Skeletal muscle tissue (tissue), 3 donors: ENCODE measurements at regions not wholly inside any gene's neighbourhood (a gene's known extent, or its start where the extent isn't known, plus 50 kb on each side); places are given as distances from the start of the nearest gene placed in this dataset.

Experiments used
- H3K27ac ChIP-seq: one replicate; pipeline ENCODE4 v1.7.0; 2013; ENCODE audit warnings: mild to moderate bottlenecking, low read depth, low read length, inconsistent platforms
- H3K27me3 ChIP-seq, 3 donors: one replicate each; pipeline ENCODE4 v1.7.0; 2013; ENCODE audit warnings: low read length in 3 of 3; ENCODE audit not compliant: control insufficient read depth in 3 of 3, insufficient read depth in 3 of 3
- H3K36me3 ChIP-seq, 3 donors: one replicate each; pipeline ENCODE4 v1.7.0; 2013; ENCODE audit warnings: low read length in 3 of 3; ENCODE audit not compliant: control insufficient read depth in 3 of 3, insufficient read depth in 3 of 3
- H3K4me1 ChIP-seq, 3 donors: one replicate each; pipeline ENCODE4 v1.7.0; 2013; ENCODE audit warnings: low read length in 3 of 3, mild to moderate bottlenecking in 3 of 3; ENCODE audit not compliant: control insufficient read depth in 3 of 3, insufficient read depth in 3 of 3
- H3K4me3 ChIP-seq, 3 donors: one replicate each; pipeline ENCODE4 v1.7.0; 2013; ENCODE audit warnings: low read length in 3 of 3
- H3K9ac ChIP-seq, 3 donors: one replicate each; pipeline ENCODE4 v1.7.0; 2013; ENCODE audit warnings: low read length in 3 of 3, mild to moderate bottlenecking in 3 of 3, moderate library complexity in 2 of 3, low read depth in 1 of 3
- H3K9me3 ChIP-seq, 3 donors: one replicate each; pipeline ENCODE4 v1.7.0; 2013; ENCODE audit warnings: low read length in 3 of 3; ENCODE audit not compliant: control insufficient read depth in 3 of 3
- donor health status: Osteomylitis.

GRCh38 chr20:58147628-58148370 is 80.7 kb downstream of the ANKRD60 start:
- Histone ChIP-seq H3K4me3 (no peak overlapping the region), H3K36me3 (no peaks in the 10 kb centered on the region), H3K27me3 (peaks cover 19 to 31% (median 29%) of the 10 kb centered on the region in 3 donors), H3K27ac (no peak overlapping the region), H3K9ac (no peak overlapping the region), H3K9me3 (no peaks in the 10 kb centered on the region), H3K4me1 (peaks cover 0 to 4% (median 0%) of the 10 kb centered on the region in 3 donors)

GRCh38 chr20:58146746-58147140 is 81.7 kb downstream of the ANKRD60 start:
- H3K36me3 ChIP-seq, result no peaks in the 10 kb centered on the region
- H3K9ac ChIP-seq, result no peak overlapping the region
- H3K27ac ChIP-seq, result no peak overlapping the region
- H3K27me3 ChIP-seq, result peaks cover 19 to 31% (median 27%) of the 10 kb centered on the region in 3 donors
- H3K9me3 ChIP-seq, result no peaks in the 10 kb centered on the region
- no peak overlapping the region for H3K4me3 ChIP-seq
- peaks cover 0 to 4% (median 0%) of the 10 kb centered on the region in 3 donors for H3K4me1 ChIP-seq

- Histone ChIP-seq H3K4me3 (no peak overlapping the region), H3K4me1 (peaks cover 0 to 4% (median 0%) of the 10 kb centered on the region in 3 donors), H3K27ac (no peak overlapping the region), H3K9me3 (no peaks in the 10 kb centered on the region), H3K9ac (no peak overlapping the region), H3K36me3 (no peaks in the 10 kb centered on the region), H3K27me3 (peaks cover 19 to 31% (median 27%) of the 10 kb centered on the region in 3 donors)
These were observed 82.2 kb downstream of the ANKRD60 start for GRCh38 chr20:58146081-58146745.

- peaks cover 13 to 24% (median 22%) of the 10 kb centered on the region in 3 donors for H3K27me3 ChIP-seq
These were observed 82.9 kb downstream of the ANKRD60 start for GRCh38 chr20:58145506-58146080.

GRCh38 chr20:58144096-58144495 is 84.4 kb downstream of the ANKRD60 start:
- no peak overlapping the region for H3K9ac ChIP-seq
- no peak overlapping the region for H3K27ac ChIP-seq
- no peaks in the 10 kb centered on the region for H3K36me3 ChIP-seq
- peaks cover 0 to 4% (median 0%) of the 10 kb centered on the region in 3 donors for H3K4me1 ChIP-seq
- peaks cover 10 to 15% (median 14%) of the 10 kb centered on the region in 3 donors for H3K27me3 ChIP-seq
- no peak overlapping the region for H3K4me3 ChIP-seq
- no peaks in the 10 kb centered on the region for H3K9me3 ChIP-seq

More at GRCh38 chr20:58145506-58146080, 82.9 kb downstream of the ANKRD60 start:
- no peak overlapping the region for H3K4me3 ChIP-seq
- no peaks in the 10 kb centered on the region for H3K36me3 ChIP-seq
- peaks cover 0 to 4% (median 0%) of the 10 kb centered on the region in 3 donors for H3K4me1 ChIP-seq
- H3K27ac ChIP-seq, result no peak overlapping the region
- H3K9me3 ChIP-seq, result no peaks in the 10 kb centered on the region
- H3K9ac ChIP-seq, result no peak overlapping the region

- H3K27me3 ChIP-seq, result peaks cover 4 to 11% (median 9%) of the 10 kb centered on the region in 3 donors
- H3K4me1 ChIP-seq, result peaks cover 0 to 4% (median 0%) of the 10 kb centered on the region in 3 donors
These were observed 84.9 kb downstream of the ANKRD60 start for GRCh38 chr20:58143531-58143930.

GRCh38 chr20:58142843-58143185 is 85.6 kb downstream of the ANKRD60 start:
- H3K4me3 ChIP-seq, result no peak overlapping the region
- H3K4me1 ChIP-seq, result peaks cover 0 to 4% (median 0%) of the 10 kb centered on the region in 3 donors
- no peak overlapping the region for H3K9ac ChIP-seq
- no peaks in the 10 kb centered on the region for H3K9me3 ChIP-seq
- no peak overlapping the region for H3K27ac ChIP-seq
- no peaks in the 10 kb centered on the region for H3K36me3 ChIP-seq
- H3K27me3 ChIP-seq, result peaks cover 7 to 10% (median 9%) of the 10 kb centered on the region in 3 donors

More at GRCh38 chr20:58143531-58143930, 84.9 kb downstream of the ANKRD60 start:
- H3K4me3 ChIP-seq, result no peak overlapping the region
- H3K9ac ChIP-seq, result no peak overlapping the region
- no peaks in the 10 kb centered on the region for H3K9me3 ChIP-seq
- H3K36me3 ChIP-seq, result no peaks in the 10 kb centered on the region
- H3K27ac ChIP-seq, result no peak overlapping the region

- H3K27ac ChIP-seq, result no peak overlapping the region
- peaks cover 0 to 4% (median 0%) of the 10 kb centered on the region in 3 donors for H3K4me1 ChIP-seq
- no peak overlapping the region for H3K9ac ChIP-seq
- H3K27me3 ChIP-seq, result peaks cover 7 to 14% (median 7%) of the 10 kb centered on the region in 3 donors
- no peaks in the 10 kb centered on the region for H3K9me3 ChIP-seq
- H3K36me3 ChIP-seq, result no peaks in the 10 kb centered on the region
- H3K4me3 ChIP-seq, result no peak overlapping the region
These were observed 86.2 kb downstream of the ANKRD60 start for GRCh38 chr20:58141971-58142842.

GRCh38 chr20:58141496-58141895 is 87.0 kb downstream of the ANKRD60 start:
- Histone ChIP-seq H3K27me3 (peaks cover under 1 to 15% (median 5%) of the 10 kb centered on the region in 3 donors), H3K9me3 (no peaks in the 10 kb centered on the region), H3K4me1 (peaks cover 0 to 4% (median 0%) of the 10 kb centered on the region in 3 donors), H3K36me3 (no peaks in the 10 kb centered on the region), H3K27ac (no peak overlapping the region), H3K9ac (no peak overlapping the region), H3K4me3 (no peak overlapping the region)
